GM18907 (cell line): ENCODE measurements at regions not wholly inside any gene's neighbourhood (a gene's known extent, or its start where the extent isn't known, plus 50 kb on each side); places are given as distances from the start of the nearest gene placed in this dataset.
"Not testable (repeated sequence)": the region's sequence is repeated elsewhere in the genome, so short reads cannot be mapped to it uniquely, and the experiment has no call there.

Experiments used
- ATAC-seq: cut with Tn5 transposase; IDR thresholded peaks from one replicate; pipeline ENCODE4 v1.9.1; 2021; ENCODE audit warnings: mild to moderate bottlenecking, moderate library complexity; ENCODE audit not compliant: unreplicated experiment

GRCh38 chr2:182477774-182478173 is 50.9 kb upstream of the PDE1A start:
- ATAC-seq: no peak

GRCh38 chr2:182481676-182482075 is 54.8 kb upstream of the PDE1A start:
- ATAC-seq: no peak

- no peak for ATAC-seq
Measured at GRCh38 chr2:182482511-182482910, 55.7 kb upstream of the PDE1A start.

GRCh38 chr2:182496596-182496995 is 69.8 kb upstream of the PDE1A start:
- ATAC-seq: no peak

- no peak for ATAC-seq
Measured at GRCh38 chr2:182499706-182500470, 73.1 kb upstream of the PDE1A start.

- no peak for ATAC-seq
Measured at GRCh38 chr2:182503886-182504285, 77.0 kb upstream of the PDE1A start.

- ATAC-seq: no peak
Measured at GRCh38 chr2:182504903-182505302, 78.1 kb upstream of the PDE1A start.

- ATAC-seq: no peak
Measured at GRCh38 chr2:182506606-182507005, 79.8 kb upstream of the PDE1A start.

- ATAC-seq: not testable (repeated sequence)
Measured at GRCh38 chr2:182508583-182508982, 81.7 kb upstream of the PDE1A start.

GRCh38 chr2:182509216-182509615 is 82.4 kb upstream of the PDE1A start:
- ATAC-seq: no peak

- ATAC-seq: no peak
Measured at GRCh38 chr2:182521453-182522404, 94.9 kb upstream of the PDE1A start.

- no peak for ATAC-seq
Measured at GRCh38 chr2:182522405-182522896, 95.6 kb upstream of the PDE1A start.

GRCh38 chr2:182522972-182523473 is 96.2 kb upstream of the PDE1A start:
- ATAC-seq: no peak

- no peak for ATAC-seq
Measured at GRCh38 chr2:182530636-182531035, 103.8 kb upstream of the PDE1A start.

- ATAC-seq: no peak
Measured at GRCh38 chr2:182540252-182540651, 113.4 kb upstream of the PDE1A start.

GRCh38 chr2:182541268-182541667 is 114.4 kb upstream of the PDE1A start:
- ATAC-seq: peak; percentile 86

- no peak for ATAC-seq
Measured at GRCh38 chr2:182542501-182543258, 115.8 kb upstream of the PDE1A start.

GRCh38 chr2:182543741-182544525 is 117.1 kb upstream of the PDE1A start:
- ATAC-seq: no peak

GRCh38 chr2:182545420-182546167 is 118.8 kb upstream of the PDE1A start:
- peak; percentile 61 for ATAC-seq
